ENCODE measurements at regions not wholly inside any gene's neighbourhood (a gene's known extent, or its start where the extent isn't known, plus 50 kb on each side); places are given as distances from the start of the nearest gene placed in this dataset.

GRCh38 chr14:53608369-53608768 is 348.3 kb downstream of the BMP4 start:
- WGBS (ENCODE audit: missing lambda C conversion rate): 5% methylated on average over 5 of the region's 5 CpGs
- FAIRE-seq (no peak), ATAC-seq (peak; percentile 86 to 92)

GRCh38 chr14:53606203-53606602 is 350.4 kb downstream of the BMP4 start:
- no peak for TF ChIP-seq GATA3 (IDR thresholded peaks at IDR 0.05; ENCODE audit: borderline replicate concordance)
- TF ChIP-seq, protein P1, sequence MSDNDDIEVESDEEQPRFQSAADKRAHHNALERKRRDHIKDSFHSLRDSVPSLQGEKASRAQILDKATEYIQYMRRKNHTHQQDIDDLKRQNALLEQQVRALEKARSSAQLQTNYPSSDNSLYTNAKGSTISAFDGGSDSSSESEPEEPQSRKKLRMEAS (IDR thresholded peaks at IDR 0.05): no peak
- TF ChIP-seq, protein P2, sequence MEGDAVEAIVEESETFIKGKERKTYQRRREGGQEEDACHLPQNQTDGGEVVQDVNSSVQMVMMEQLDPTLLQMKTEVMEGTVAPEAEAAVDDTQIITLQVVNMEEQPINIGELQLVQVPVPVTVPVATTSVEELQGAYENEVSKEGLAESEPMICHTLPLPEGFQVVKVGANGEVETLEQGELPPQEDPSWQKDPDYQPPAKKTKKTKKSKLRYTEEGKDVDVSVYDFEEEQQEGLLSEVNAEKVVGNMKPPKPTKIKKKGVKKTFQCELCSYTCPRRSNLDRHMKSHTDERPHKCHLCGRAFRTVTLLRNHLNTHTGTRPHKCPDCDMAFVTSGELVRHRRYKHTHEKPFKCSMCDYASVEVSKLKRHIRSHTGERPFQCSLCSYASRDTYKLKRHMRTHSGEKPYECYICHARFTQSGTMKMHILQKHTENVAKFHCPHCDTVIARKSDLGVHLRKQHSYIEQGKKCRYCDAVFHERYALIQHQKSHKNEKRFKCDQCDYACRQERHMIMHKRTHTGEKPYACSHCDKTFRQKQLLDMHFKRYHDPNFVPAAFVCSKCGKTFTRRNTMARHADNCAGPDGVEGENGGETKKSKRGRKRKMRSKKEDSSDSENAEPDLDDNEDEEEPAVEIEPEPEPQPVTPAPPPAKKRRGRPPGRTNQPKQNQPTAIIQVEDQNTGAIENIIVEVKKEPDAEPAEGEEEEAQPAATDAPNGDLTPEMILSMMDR (IDR thresholded peaks at IDR 0.05): no peak
- ChIA-PET POLR2A (interaction anchor here (0.6 kb wide), 1 partner anchor 686 kb away, joined by 5 read pairs; no protein-coding TSS in a partner anchor), CTCF (interaction anchor here (1.0 kb wide), 1 partner anchor 36 kb away, joined by 3 read pairs; no protein-coding TSS in a partner anchor)
- FAIRE-seq (no peak), DNase-seq (ENCODE audit: low read depth in 1 of 2, low spot score in 1 of 2) (no peak), ATAC-seq (no peak)
- H3K4me3 ChIP-seq: no peak overlapping the region
- no peaks in the 10 kb centered on the region for H3K9me3 ChIP-seq
- H3K4me2 ChIP-seq: no peak overlapping the region
- peaks cover 13% of the 10 kb centered on the region for H3K4me1 ChIP-seq
- WGBS (ENCODE audit: missing lambda C conversion rate): 87% methylated on average over 1 of the region's 1 CpG
- no peak overlapping the region for H3K27ac ChIP-seq

More at GRCh38 chr14:53608369-53608768, 348.3 kb downstream of the BMP4 start:
- ChIA-PET POLR2A (no interaction called here), CTCF (interaction anchor here (0.7 to 2.0 kb wide), 2 partner anchors 40 to 68 kb away, joined by 3 to 6 read pairs; no protein-coding TSS in a partner anchor)
- DNase-seq (ENCODE audit: low read depth in 1 of 2, low spot score in 1 of 2): peak; percentile 73 to 79
- no peak overlapping the region for H3K4me3 ChIP-seq
- TF ChIP-seq POLR2A (IDR thresholded peaks at IDR 0.05; ENCODE audit: low read length): no peak
- TF ChIP-seq, protein P3, sequence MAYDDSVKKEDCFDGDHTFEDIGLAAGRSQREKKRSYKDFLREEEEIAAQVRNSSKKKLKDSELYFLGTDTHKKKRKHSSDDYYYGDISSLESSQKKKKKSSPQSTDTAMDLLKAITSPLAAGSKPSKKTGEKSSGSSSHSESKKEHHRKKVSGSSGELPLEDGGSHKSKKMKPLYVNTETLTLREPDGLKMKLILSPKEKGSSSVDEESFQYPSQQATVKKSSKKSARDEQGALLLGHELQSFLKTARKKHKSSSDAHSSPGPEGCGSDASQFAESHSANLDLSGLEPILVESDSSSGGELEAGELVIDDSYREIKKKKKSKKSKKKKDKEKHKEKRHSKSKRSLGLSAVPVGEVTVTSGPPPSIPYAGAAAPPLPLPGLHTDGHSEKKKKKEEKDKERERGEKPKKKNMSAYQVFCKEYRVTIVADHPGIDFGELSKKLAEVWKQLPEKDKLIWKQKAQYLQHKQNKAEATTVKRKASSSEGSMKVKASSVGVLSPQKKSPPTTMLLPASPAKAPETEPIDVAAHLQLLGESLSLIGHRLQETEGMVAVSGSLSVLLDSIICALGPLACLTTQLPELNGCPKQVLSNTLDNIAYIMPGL (CRISPR knock-in tag; IDR thresholded peaks at IDR 0.05; ENCODE audit: borderline replicate concordance): no peak
- TF ChIP-seq CEBPB (IDR thresholded peaks at IDR 0.05): no peak
- TF ChIP-seq, protein P4, sequence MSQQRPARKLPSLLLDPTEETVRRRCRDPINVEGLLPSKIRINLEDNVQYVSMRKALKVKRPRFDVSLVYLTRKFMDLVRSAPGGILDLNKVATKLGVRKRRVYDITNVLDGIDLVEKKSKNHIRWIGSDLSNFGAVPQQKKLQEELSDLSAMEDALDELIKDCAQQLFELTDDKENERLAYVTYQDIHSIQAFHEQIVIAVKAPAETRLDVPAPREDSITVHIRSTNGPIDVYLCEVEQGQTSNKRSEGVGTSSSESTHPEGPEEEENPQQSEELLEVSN (IDR thresholded peaks at IDR 0.05; ENCODE audit: borderline replicate concordance, low read depth): no peak
- TF ChIP-seq USF2 (IDR thresholded peaks at IDR 0.05): no peak
- TF ChIP-seq RARB (CRISPR knock-in tag; IDR thresholded peaks at IDR 0.05): no peak
- TF ChIP-seq, protein P1 (IDR thresholded peaks at IDR 0.05): 0 out of 2 replicates have a peak, but pooled peaks have one; percentile 20
- no peak for TF ChIP-seq BCL3 (IDR thresholded peaks at IDR 0.05)
- TF ChIP-seq FOSL2 (IDR thresholded peaks at IDR 0.05): no peak
- peak; percentile 53; the same call in 1 of the 2 replicates for TF ChIP-seq FOSL2 (CRISPR knock-in tag; IDR thresholded peaks at IDR 0.05)
- no peak for TF ChIP-seq GATA3 (IDR thresholded peaks at IDR 0.05; ENCODE audit: borderline replicate concordance)
- no peak for TF ChIP-seq NR3C1 (IDR thresholded peaks at IDR 0.05)
- TF ChIP-seq EHMT2 (IDR thresholded peaks at IDR 0.05; ENCODE audit: low read depth): no peak
- no peak for TF ChIP-seq RAD21 (conservative IDR thresholded peaks at IDR 0.05 in 1 of 2, IDR thresholded peaks at IDR 0.05 in 1 of 2)
- H3K27ac ChIP-seq: peak overlapping the region; percentile 55 to 61
- H3K9me3 ChIP-seq: no peaks in the 10 kb centered on the region
- peaks cover 23% of the 10 kb centered on the region for H3K4me1 ChIP-seq
- H3K4me2 ChIP-seq: peak overlapping the region; percentile 66

GRCh38 chr14:53605562-53605961 is 351.1 kb downstream of the BMP4 start:
- CTCF ChIA-PET: no interaction called here
- Histone ChIP-seq H3K9me3 (no peaks in the 10 kb centered on the region), H3K27ac (no peak overlapping the region), H3K4me2 (no peak overlapping the region), H3K4me1 (peaks cover 13% of the 10 kb centered on the region), H3K4me3 (no peak overlapping the region)
- no peak for DNase-seq (ENCODE audit: low read depth in 1 of 2, low spot score in 1 of 2)
- no peak for TF ChIP-seq CHD4 (IDR thresholded peaks at IDR 0.05; ENCODE audit: borderline replicate concordance)
- peak; percentile 52 for TF ChIP-seq MAFK (IDR thresholded peaks at IDR 0.05; ENCODE audit: partially characterized antibody)
- POLR2A ChIA-PET: interaction anchor here (0.6 kb wide), 1 partner anchor 685 kb away, joined by 5 read pairs; no protein-coding TSS in a partner anchor
- FAIRE-seq: peak; percentile 54
- no peak for ATAC-seq

All from A549 (cell line).